ENCODE measurements at regions not wholly inside any gene's neighbourhood (a gene's known extent, or its start where the extent isn't known, plus 50 kb on each side); places are given as distances from the start of the nearest gene placed in this dataset.
"Not testable (repeated sequence)": the region's sequence is repeated elsewhere in the genome, so short reads cannot be mapped to it uniquely, and the experiment has no call there.

- Histone ChIP-seq H3K9me3 (replicated peaks) (no peaks in the 10 kb centered on the region), H3K4me3 (no peak overlapping the region), H3K27me3 (replicated peaks) (no peaks in the 10 kb centered on the region), H3K4me1 (replicated peaks) (no peaks in the 10 kb centered on the region), H3K27ac (no peak overlapping the region), H3K36me3 (no peaks in the 10 kb centered on the region)
- DNase-seq (ENCODE audit: low read depth in 1 of 2, low spot score in 2 of 2) = no peak
Measured at GRCh38 chr13:54004026-54004699, 975.5 kb downstream of the OLFM4 start.

- H3K36me3 ChIP-seq = no peaks in the 10 kb centered on the region
- H3K27ac ChIP-seq = no peak overlapping the region
- no peak for DNase-seq (ENCODE audit: low read depth in 1 of 2, low spot score in 2 of 2)
- H3K9me3 ChIP-seq (replicated peaks) = no peaks in the 10 kb centered on the region
- no peak overlapping the region for H3K4me3 ChIP-seq
- H3K27me3 ChIP-seq (replicated peaks) = no peaks in the 10 kb centered on the region
- no peaks in the 10 kb centered on the region for H3K4me1 ChIP-seq (replicated peaks)
Measured at GRCh38 chr13:54016542-54016941, 987.9 kb downstream of the OLFM4 start.

- Histone ChIP-seq H3K27ac (no peak overlapping the region), H3K4me1 (replicated peaks) (no peaks in the 10 kb centered on the region), H3K9me3 (replicated peaks) (no peaks in the 10 kb centered on the region), H3K36me3 (no peaks in the 10 kb centered on the region), H3K4me3 (no peak overlapping the region), H3K27me3 (replicated peaks) (no peaks in the 10 kb centered on the region)
- no peak for DNase-seq (ENCODE audit: low read depth in 1 of 2, low spot score in 2 of 2)
Measured at GRCh38 chr13:54018485-54018884, 989.9 kb downstream of the OLFM4 start.

- no peak overlapping the region for H3K27ac ChIP-seq
- DNase-seq (ENCODE audit: low read depth in 1 of 2, low spot score in 2 of 2) = no peak
- H3K27me3 ChIP-seq (replicated peaks) = no peaks in the 10 kb centered on the region
- H3K4me1 ChIP-seq (replicated peaks) = no peaks in the 10 kb centered on the region
- H3K9me3 ChIP-seq (replicated peaks) = no peaks in the 10 kb centered on the region
- no peak overlapping the region for H3K4me3 ChIP-seq
- no peaks in the 10 kb centered on the region for H3K36me3 ChIP-seq
Measured at GRCh38 chr13:54029226-54029625, 1000.6 kb downstream of the OLFM4 start.

DNA sequence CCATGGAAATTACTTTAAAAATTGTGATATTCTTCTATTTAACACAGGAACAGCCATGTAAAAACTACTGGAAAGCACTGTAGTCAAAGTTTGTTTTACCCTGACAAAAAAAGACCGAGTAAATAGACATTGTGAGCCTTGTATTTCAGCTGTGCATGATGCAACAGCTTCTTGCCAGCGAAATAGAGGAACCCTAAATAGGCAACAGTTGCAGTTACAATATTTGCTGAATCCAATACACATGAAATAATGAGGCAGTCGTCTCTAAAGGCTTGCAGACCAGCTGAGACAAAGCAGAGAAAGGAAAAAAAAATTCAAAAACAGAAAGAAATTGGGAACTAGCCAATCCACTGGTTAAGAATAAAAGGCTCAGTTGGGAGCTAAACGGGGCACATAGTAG, 1001.1 kb downstream of the OLFM4 start:
- Histone ChIP-seq H3K27ac (no peak overlapping the region), H3K4me3 (no peak overlapping the region), H3K9me3 (replicated peaks) (no peaks in the 10 kb centered on the region), H3K27me3 (replicated peaks) (no peaks in the 10 kb centered on the region), H3K4me1 (replicated peaks) (no peaks in the 10 kb centered on the region), H3K36me3 (no peaks in the 10 kb centered on the region)
- DNase-seq (ENCODE audit: low read depth in 1 of 2, low spot score in 2 of 2) = no peak

DNA sequence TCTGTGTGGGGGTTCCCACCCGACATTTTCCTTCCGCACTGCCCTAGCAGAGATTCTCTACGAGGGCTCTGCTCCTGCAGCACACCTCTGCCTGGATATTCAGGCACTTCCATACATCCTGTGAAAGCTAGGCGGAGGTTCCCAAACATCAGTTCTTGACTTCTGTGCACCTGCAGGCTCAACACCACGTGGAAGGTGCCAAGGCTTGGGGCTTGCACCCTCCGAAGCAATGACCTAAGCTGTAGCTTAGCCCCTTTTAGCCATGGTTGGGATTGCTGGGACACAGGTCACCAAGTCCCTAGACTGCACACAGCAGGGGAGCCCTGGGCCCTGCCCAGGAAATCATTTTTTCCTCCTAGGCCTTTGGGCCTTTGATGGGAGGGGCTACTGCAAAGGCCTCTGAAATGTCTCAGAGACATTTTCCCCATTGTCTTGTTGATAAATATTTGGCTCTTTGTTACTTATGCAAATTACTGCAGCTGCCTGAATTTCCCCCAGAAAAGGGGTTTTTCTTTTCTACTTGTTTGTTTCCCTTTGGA, 1004.8 kb downstream of the OLFM4 start:
- H3K36me3 ChIP-seq = no peaks in the 10 kb centered on the region
- H3K27me3 ChIP-seq (replicated peaks) = no peaks in the 10 kb centered on the region
- H3K27ac ChIP-seq = no peak overlapping the region
- no peak overlapping the region for H3K4me3 ChIP-seq
- H3K4me1 ChIP-seq (replicated peaks) = no peaks in the 10 kb centered on the region
- no peak for DNase-seq (ENCODE audit: low read depth in 1 of 2, low spot score in 2 of 2)
- H3K9me3 ChIP-seq (replicated peaks) = no peaks in the 10 kb centered on the region

GRCh38 chr13:54034047-54034446, 1005.4 kb downstream of the OLFM4 start:
- H3K4me3 ChIP-seq = no peak overlapping the region
- no peaks in the 10 kb centered on the region for H3K36me3 ChIP-seq
- H3K4me1 ChIP-seq (replicated peaks) = no peaks in the 10 kb centered on the region
- no peak overlapping the region for H3K27ac ChIP-seq
- no peaks in the 10 kb centered on the region for H3K9me3 ChIP-seq (replicated peaks)
- no peak for DNase-seq (ENCODE audit: low read depth in 1 of 2, low spot score in 2 of 2)
- H3K27me3 ChIP-seq (replicated peaks) = no peaks in the 10 kb centered on the region

DNA sequence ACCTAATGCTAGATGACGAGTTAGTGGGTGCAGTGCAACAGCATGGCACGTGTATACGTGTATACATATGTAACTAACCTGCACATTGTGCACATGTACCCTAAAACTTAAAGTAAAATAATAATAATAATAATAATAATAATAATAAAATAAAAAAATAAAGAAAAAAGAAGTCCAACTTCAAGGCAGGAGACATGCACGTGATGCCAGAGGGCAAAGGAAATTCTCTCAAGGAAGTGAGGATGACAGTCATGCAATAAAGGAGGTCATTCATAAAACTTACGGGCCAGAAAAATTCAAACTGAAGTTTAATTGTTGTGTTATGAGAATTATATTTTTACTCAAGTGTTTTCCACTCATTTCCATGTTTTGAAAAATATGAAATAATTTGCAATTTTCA, 1028.8 kb downstream of the OLFM4 start:
- not testable (repeated sequence) for H3K27ac ChIP-seq; H3K36me3 ChIP-seq; H3K4me3 ChIP-seq; H3K9me3 ChIP-seq (replicated peaks); H3K27me3 ChIP-seq (replicated peaks); DNase-seq (ENCODE audit: low read depth in 1 of 2, low spot score in 2 of 2); H3K4me1 ChIP-seq (replicated peaks)

DNA sequence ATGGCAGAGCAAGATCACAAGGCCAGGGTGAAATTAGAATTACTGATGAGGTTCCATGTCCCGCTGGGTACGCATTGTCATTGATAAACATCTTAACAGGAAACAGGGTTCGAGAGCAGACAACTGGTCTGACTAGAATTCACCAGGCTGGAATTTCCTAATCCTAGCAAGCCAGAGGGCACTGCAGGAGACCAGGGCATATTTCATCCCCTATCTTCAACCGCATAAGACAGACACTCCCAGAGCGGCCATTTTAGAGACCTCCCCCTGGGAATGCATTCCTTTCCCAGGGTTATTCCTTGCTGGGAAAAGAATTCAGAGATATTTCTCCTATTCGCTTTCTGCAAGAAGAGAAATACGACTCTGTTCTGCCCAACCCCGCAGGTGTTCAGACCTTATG, 1041.3 kb downstream of the OLFM4 start:
- not testable (repeated sequence) for H3K27ac ChIP-seq; H3K4me3 ChIP-seq; H3K4me1 ChIP-seq (replicated peaks); H3K9me3 ChIP-seq (replicated peaks); H3K36me3 ChIP-seq; H3K27me3 ChIP-seq (replicated peaks); DNase-seq (ENCODE audit: low read depth in 1 of 2, low spot score in 2 of 2)

GRCh38 chr13:54077569-54077968, 1049.0 kb downstream of the OLFM4 start:
- H3K27ac ChIP-seq = no peak overlapping the region
- no peaks in the 10 kb centered on the region for H3K27me3 ChIP-seq (replicated peaks)
- no peaks in the 10 kb centered on the region for H3K9me3 ChIP-seq (replicated peaks)
- no peaks in the 10 kb centered on the region for H3K4me1 ChIP-seq (replicated peaks)
- H3K36me3 ChIP-seq = no peaks in the 10 kb centered on the region
- DNase-seq (ENCODE audit: low read depth in 1 of 2, low spot score in 2 of 2) = no peak
- no peak overlapping the region for H3K4me3 ChIP-seq

GRCh38 chr13:54078271-54078870, 1049.8 kb downstream of the OLFM4 start:
- no peaks in the 10 kb centered on the region for H3K4me1 ChIP-seq (replicated peaks)
- no peak overlapping the region for H3K27ac ChIP-seq
- no peaks in the 10 kb centered on the region for H3K9me3 ChIP-seq (replicated peaks)
- no peaks in the 10 kb centered on the region for H3K36me3 ChIP-seq
- no peak for DNase-seq (ENCODE audit: low read depth in 1 of 2, low spot score in 2 of 2)
- no peak overlapping the region for H3K4me3 ChIP-seq
- H3K27me3 ChIP-seq (replicated peaks) = no peaks in the 10 kb centered on the region

DNA sequence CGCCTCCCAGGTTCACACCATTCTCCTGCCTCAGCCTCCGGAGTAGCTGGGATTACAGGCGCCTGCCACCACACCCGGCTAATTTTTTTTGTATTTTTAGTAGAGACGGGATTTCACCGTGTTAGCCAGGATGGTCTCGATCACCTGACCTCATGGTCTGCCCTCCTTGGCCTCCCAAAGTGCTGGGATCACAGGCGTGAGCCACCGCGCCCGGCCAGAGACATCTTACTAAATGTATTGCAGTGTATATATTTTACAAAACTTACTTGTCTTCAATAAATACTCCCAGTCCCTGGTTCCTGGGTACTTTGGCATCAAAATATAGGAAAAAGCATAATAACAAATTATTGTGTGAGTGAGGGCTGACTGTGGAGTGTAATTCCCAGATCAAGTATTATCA, 1053.7 kb downstream of the OLFM4 start:
- not testable (repeated sequence) for H3K4me1 ChIP-seq (replicated peaks); H3K27ac ChIP-seq

GRCh38 chr13:54091884-54092283, 1063.3 kb downstream of the OLFM4 start:
- no peaks in the 10 kb centered on the region for H3K9me3 ChIP-seq (replicated peaks)
- no peak overlapping the region for H3K4me3 ChIP-seq
- H3K36me3 ChIP-seq = no peaks in the 10 kb centered on the region
- no peaks in the 10 kb centered on the region for H3K27me3 ChIP-seq (replicated peaks)
- no peak for DNase-seq (ENCODE audit: low read depth in 1 of 2, low spot score in 2 of 2)
- H3K4me1 ChIP-seq (replicated peaks) = no peaks in the 10 kb centered on the region
- no peak overlapping the region for H3K27ac ChIP-seq

More for the DNA sequence above, 1053.7 kb downstream of the OLFM4 start:
- not testable (repeated sequence) for H3K27me3 ChIP-seq (replicated peaks); H3K4me3 ChIP-seq; H3K9me3 ChIP-seq (replicated peaks); H3K36me3 ChIP-seq; DNase-seq (ENCODE audit: low read depth in 1 of 2, low spot score in 2 of 2)

DNA sequence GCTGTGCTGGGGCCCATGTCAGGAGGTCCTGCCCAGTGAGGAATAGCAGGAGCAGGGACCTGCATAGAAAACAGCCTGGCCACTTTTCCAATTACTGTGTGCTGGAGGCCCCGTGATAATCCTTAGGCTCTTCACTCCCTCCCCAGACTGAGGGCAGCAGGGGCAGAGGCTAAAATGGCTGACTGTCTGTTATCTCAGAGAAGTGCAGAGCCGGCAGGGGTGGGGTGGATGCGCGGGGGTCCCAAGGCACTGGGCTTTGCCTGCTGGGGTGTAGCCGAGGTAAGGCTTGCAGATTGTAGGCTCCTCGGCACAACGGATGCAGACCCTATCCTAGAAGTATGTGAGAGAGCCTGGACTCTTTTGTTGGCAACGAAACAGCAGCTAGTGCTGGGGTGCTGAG, 1064.1 kb downstream of the OLFM4 start:
- no peak for DNase-seq (ENCODE audit: low read depth in 1 of 2, low spot score in 2 of 2)
- H3K27me3 ChIP-seq (replicated peaks) = no peaks in the 10 kb centered on the region
- H3K27ac ChIP-seq = no peak overlapping the region
- H3K4me1 ChIP-seq (replicated peaks) = no peaks in the 10 kb centered on the region
- no peaks in the 10 kb centered on the region for H3K9me3 ChIP-seq (replicated peaks)
- no peaks in the 10 kb centered on the region for H3K36me3 ChIP-seq
- no peak overlapping the region for H3K4me3 ChIP-seq

GRCh38 chr13:54110597-54110996, 1082.0 kb downstream of the OLFM4 start:
- H3K9me3 ChIP-seq (replicated peaks) = no peaks in the 10 kb centered on the region
- DNase-seq (ENCODE audit: low read depth in 1 of 2, low spot score in 2 of 2) = no peak
- no peaks in the 10 kb centered on the region for H3K27me3 ChIP-seq (replicated peaks)
- no peaks in the 10 kb centered on the region for H3K4me1 ChIP-seq (replicated peaks)
- H3K4me3 ChIP-seq = no peak overlapping the region
- H3K36me3 ChIP-seq = no peaks in the 10 kb centered on the region
- no peak overlapping the region for H3K27ac ChIP-seq
